ENCODE measurements at regions not wholly inside any gene's neighbourhood (a gene's known extent, or its start where the extent isn't known, plus 50 kb on each side); places are given as distances from the start of the nearest gene placed in this dataset.

- Histone ChIP-seq H3K27me3 (ENCODE audit: insufficient read depth, low read depth) (no peaks in the 10 kb centered on the region), H3K36me3 (ENCODE audit: insufficient read depth) (no peaks in the 10 kb centered on the region), H2AFZ (ENCODE audit: low read depth) (no peak overlapping the region), H3K9ac (no peak overlapping the region), H3K27ac (no peak overlapping the region), H4K20me1 (ENCODE audit: insufficient read depth) (no peaks in the 10 kb centered on the region), H3K4me2 (no peak overlapping the region), H3K79me2 (ENCODE audit: insufficient read depth, low read depth) (no peaks in the 10 kb centered on the region), H3K4me3 (IDR thresholded peaks at IDR 0.05; ENCODE audit: insufficient read depth, low read depth, low read length) (no peak overlapping the region), H3K4me1 (ENCODE audit: low read depth, poor library complexity, severe bottlenecking) (no peaks in the 10 kb centered on the region)
- TF ChIP-seq, protein P1, sequence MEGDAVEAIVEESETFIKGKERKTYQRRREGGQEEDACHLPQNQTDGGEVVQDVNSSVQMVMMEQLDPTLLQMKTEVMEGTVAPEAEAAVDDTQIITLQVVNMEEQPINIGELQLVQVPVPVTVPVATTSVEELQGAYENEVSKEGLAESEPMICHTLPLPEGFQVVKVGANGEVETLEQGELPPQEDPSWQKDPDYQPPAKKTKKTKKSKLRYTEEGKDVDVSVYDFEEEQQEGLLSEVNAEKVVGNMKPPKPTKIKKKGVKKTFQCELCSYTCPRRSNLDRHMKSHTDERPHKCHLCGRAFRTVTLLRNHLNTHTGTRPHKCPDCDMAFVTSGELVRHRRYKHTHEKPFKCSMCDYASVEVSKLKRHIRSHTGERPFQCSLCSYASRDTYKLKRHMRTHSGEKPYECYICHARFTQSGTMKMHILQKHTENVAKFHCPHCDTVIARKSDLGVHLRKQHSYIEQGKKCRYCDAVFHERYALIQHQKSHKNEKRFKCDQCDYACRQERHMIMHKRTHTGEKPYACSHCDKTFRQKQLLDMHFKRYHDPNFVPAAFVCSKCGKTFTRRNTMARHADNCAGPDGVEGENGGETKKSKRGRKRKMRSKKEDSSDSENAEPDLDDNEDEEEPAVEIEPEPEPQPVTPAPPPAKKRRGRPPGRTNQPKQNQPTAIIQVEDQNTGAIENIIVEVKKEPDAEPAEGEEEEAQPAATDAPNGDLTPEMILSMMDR (conservative IDR thresholded peaks at IDR 0.05; ENCODE audit: low read depth, low read length) = no peak
Observed at GRCh38 chr6:133767357-133767970, 121.4 kb upstream of the TCF21 start.

GRCh38 chr6:133768656-133769295 lies 120.1 kb upstream of the TCF21 start:
- H2AFZ ChIP-seq (ENCODE audit: low read depth) = no peak overlapping the region
- no peak overlapping the region for H3K27ac ChIP-seq

GRCh38 chr6:133769463-133769862 lies 119.5 kb upstream of the TCF21 start:
- H3K27ac ChIP-seq = no peak overlapping the region
- no peak overlapping the region for H3K4me3 ChIP-seq (IDR thresholded peaks at IDR 0.05; ENCODE audit: insufficient read depth, low read depth, low read length)
- TF ChIP-seq, protein P1 (conservative IDR thresholded peaks at IDR 0.05; ENCODE audit: low read depth, low read length) = no peak
- H3K27me3 ChIP-seq (ENCODE audit: insufficient read depth, low read depth) = no peaks in the 10 kb centered on the region
- H3K4me2 ChIP-seq = no peak overlapping the region
- H4K20me1 ChIP-seq (ENCODE audit: insufficient read depth) = no peaks in the 10 kb centered on the region
- H3K9ac ChIP-seq = no peak overlapping the region
- no peaks in the 10 kb centered on the region for H3K4me1 ChIP-seq (ENCODE audit: low read depth, poor library complexity, severe bottlenecking)
- no peaks in the 10 kb centered on the region for H3K79me2 ChIP-seq (ENCODE audit: insufficient read depth, low read depth)
- H2AFZ ChIP-seq (ENCODE audit: low read depth) = no peak overlapping the region
- H3K36me3 ChIP-seq (ENCODE audit: insufficient read depth) = no peaks in the 10 kb centered on the region

More at GRCh38 chr6:133768656-133769295, 120.1 kb upstream of the TCF21 start:
- Histone ChIP-seq H3K27me3 (ENCODE audit: insufficient read depth, low read depth) (no peaks in the 10 kb centered on the region), H3K4me1 (ENCODE audit: low read depth, poor library complexity, severe bottlenecking) (no peaks in the 10 kb centered on the region), H4K20me1 (ENCODE audit: insufficient read depth) (no peaks in the 10 kb centered on the region), H3K9ac (no peak overlapping the region), H3K79me2 (ENCODE audit: insufficient read depth, low read depth) (no peaks in the 10 kb centered on the region), H3K4me2 (no peak overlapping the region), H3K36me3 (ENCODE audit: insufficient read depth) (no peaks in the 10 kb centered on the region), H3K4me3 (IDR thresholded peaks at IDR 0.05; ENCODE audit: insufficient read depth, low read depth, low read length) (no peak overlapping the region)
- TF ChIP-seq, protein P1 (conservative IDR thresholded peaks at IDR 0.05; ENCODE audit: low read depth, low read length) = no peak

GRCh38 chr6:133772567-133772966 lies 116.3 kb upstream of the TCF21 start:
- TF ChIP-seq, protein P1 (conservative IDR thresholded peaks at IDR 0.05; ENCODE audit: low read depth, low read length) = no peak
- Histone ChIP-seq H3K4me3 (IDR thresholded peaks at IDR 0.05; ENCODE audit: insufficient read depth, low read depth, low read length) (no peak overlapping the region), H3K4me1 (ENCODE audit: low read depth, poor library complexity, severe bottlenecking) (no peaks in the 10 kb centered on the region), H3K36me3 (ENCODE audit: insufficient read depth) (no peaks in the 10 kb centered on the region), H4K20me1 (ENCODE audit: insufficient read depth) (no peaks in the 10 kb centered on the region), H3K27ac (no peak overlapping the region), H2AFZ (ENCODE audit: low read depth) (no peak overlapping the region), H3K9ac (no peak overlapping the region), H3K27me3 (ENCODE audit: insufficient read depth, low read depth) (no peaks in the 10 kb centered on the region), H3K4me2 (no peak overlapping the region), H3K79me2 (ENCODE audit: insufficient read depth, low read depth) (no peaks in the 10 kb centered on the region)
